Activated T-cell treated with anti-CD3 and anti-CD28 coated beads for 4 hours (primary cell): ENCODE measurements at regions not wholly inside any gene's neighbourhood (a gene's known extent, or its start where the extent isn't known, plus 50 kb on each side); places are given as distances from the start of the nearest gene placed in this dataset.
"Not testable (repeated sequence)": the region's sequence is repeated elsewhere in the genome, so short reads cannot be mapped to it uniquely, and the experiment has no call there.

ENCODE experiments used
- DNase-seq: peaks from one replicate; pipeline ENCODE4 v3.0.0-alpha.2; 2020

GRCh38 chr10:31679936-31680335 is 248.7 kb downstream of the ARHGAP12 start:
- no peak for DNase-seq

- no peak for DNase-seq
These were observed 249.8 kb downstream of the ARHGAP12 start for GRCh38 chr10:31678575-31679516.

GRCh38 chr10:31678139-31678536 is 250.5 kb downstream of the ARHGAP12 start:
- no peak for DNase-seq

GRCh38 chr10:31677195-31678138 is 251.2 kb downstream of the ARHGAP12 start:
- no peak for DNase-seq

GRCh38 chr10:31675726-31676125 is 252.9 kb downstream of the ARHGAP12 start:
- DNase-seq: no peak

- no peak for DNase-seq
These were observed 259.3 kb downstream of the ARHGAP12 start for GRCh38 chr10:31669357-31669756.

GRCh38 chr10:31668326-31668725 is 260.3 kb downstream of the ARHGAP12 start:
- DNase-seq: no peak

GRCh38 chr10:31665764-31666279 is 262.8 kb downstream of the ARHGAP12 start:
- DNase-seq: not testable (repeated sequence)

GRCh38 chr10:31664803-31665202 is 263.8 kb downstream of the ARHGAP12 start:
- DNase-seq: no peak

GRCh38 chr10:31664071-31664470 is 264.6 kb downstream of the ARHGAP12 start:
- DNase-seq: not testable (repeated sequence)

- DNase-seq: no peak
These were observed 268.3 kb downstream of the ARHGAP12 start for GRCh38 chr10:31660300-31660699.

- no peak for DNase-seq
These were observed 269.0 kb downstream of the ARHGAP12 start for GRCh38 chr10:31659665-31660064.

- DNase-seq: no peak
These were observed 271.2 kb downstream of the ARHGAP12 start for GRCh38 chr10:31657434-31657872.

- DNase-seq: no peak
These were observed 271.7 kb downstream of the ARHGAP12 start for GRCh38 chr10:31656851-31657433.

- no peak for DNase-seq
These were observed 276.6 kb downstream of the ARHGAP12 start for GRCh38 chr10:31652038-31652437.

GRCh38 chr10:31650010-31650409 is 278.6 kb downstream of the ARHGAP12 start:
- no peak for DNase-seq

GRCh38 chr10:31648966-31649365 is 279.7 kb downstream of the ARHGAP12 start:
- DNase-seq: no peak

GRCh38 chr10:31647861-31648260 is 280.8 kb downstream of the ARHGAP12 start:
- no peak for DNase-seq

- no peak for DNase-seq
These were observed 282.1 kb downstream of the ARHGAP12 start for GRCh38 chr10:31646519-31646918.

GRCh38 chr10:31645786-31646185 is 282.8 kb downstream of the ARHGAP12 start:
- DNase-seq: no peak

- no peak for DNase-seq
These were observed 283.5 kb downstream of the ARHGAP12 start for GRCh38 chr10:31644931-31645633.

GRCh38 chr10:31642281-31642680 is 286.4 kb downstream of the ARHGAP12 start:
- DNase-seq: no peak
